RWPE2 (cell line): ENCODE measurements at regions not wholly inside any gene's neighbourhood (a gene's known extent, or its start where the extent isn't known, plus 50 kb on each side); places are given as distances from the start of the nearest gene placed in this dataset.

Experiments
- ATAC-seq: fragments of 200-7000 bp; cut with Tn5 transposase; 3 replicates; pipeline ENCODE4 v1.9.1; 2021; ENCODE audit warnings: low read depth
- DNase-seq: peaks from one replicate; pipeline ENCODE4 v3.0.0-alpha.2; 2020; ENCODE audit warnings: low spot score
- H3K27ac ChIP-seq: fragments of 450-650 bp; 2 replicates; pipeline ENCODE4 v1.5.1; 2017; ENCODE audit warnings: mild to moderate bottlenecking; ENCODE audit not compliant: poor library complexity, severe bottlenecking
- H3K27me3 ChIP-seq: fragments of 250-450 bp; sonication (Bioruptor Pico); 2 replicates; pipeline ENCODE4 v1.5.1; 2021; ENCODE audit warnings: mild to moderate bottlenecking, moderate library complexity; ENCODE audit not compliant: insufficient read depth, poor library complexity, severe bottlenecking
- H3K36me3 ChIP-seq: fragments of 250-450 bp; sonication (Bioruptor Pico); 2 replicates; pipeline ENCODE4 v1.5.1; 2020; ENCODE audit warnings: low read depth, mild to moderate bottlenecking, moderate library complexity
- H3K4me1 ChIP-seq: fragments of 250-450 bp; sonication (Bioruptor Pico); 2 replicates; pipeline ENCODE4 v1.5.1; 2021; ENCODE audit warnings: mild to moderate bottlenecking, moderate library complexity; ENCODE audit not compliant: insufficient read depth, poor library complexity, severe bottlenecking
- H3K4me3 ChIP-seq: fragments of 250-450 bp; sonication (Bioruptor Pico); 2 replicates; pipeline ENCODE4 v1.5.1; 2021; ENCODE audit warnings: mild to moderate bottlenecking, moderate library complexity; ENCODE audit not compliant: severe bottlenecking
- H3K9me3 ChIP-seq: fragments of 250-450 bp; sonication (Bioruptor Pico); 2 replicates; pipeline ENCODE4 v1.5.1; 2021; ENCODE audit warnings: mild to moderate bottlenecking, moderate library complexity; ENCODE audit not compliant: severe bottlenecking
- TF ChIP-seq, protein P1 (sequence below): fragments of 450-650 bp; IDR thresholded peaks from one replicate; pipeline ENCODE4 v1.5.1; 2017; ENCODE audit warnings: mild to moderate bottlenecking, moderate library complexity; ENCODE audit not compliant: poor library complexity, severe bottlenecking

DNA sequence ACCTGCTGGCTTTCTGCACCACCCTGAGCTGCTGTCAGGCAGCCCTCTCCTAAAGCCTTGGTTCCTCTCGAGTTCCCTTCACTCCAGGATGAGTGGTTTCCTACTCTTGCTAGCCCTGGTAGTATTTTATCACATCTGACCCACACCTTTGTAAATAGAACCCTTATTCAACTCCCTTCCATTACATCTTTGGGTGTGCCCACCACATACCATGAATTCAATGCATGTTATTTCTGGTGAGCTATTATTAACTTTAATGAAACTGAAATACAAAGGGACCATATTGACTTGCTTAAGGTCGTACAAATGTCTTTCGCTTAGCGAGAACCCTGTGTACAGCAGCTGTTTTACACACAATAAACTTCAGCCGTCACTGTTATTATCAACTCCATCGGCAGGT, 521.3 kb downstream of the GRIN2A start:
- Histone ChIP-seq H3K27me3 (no peaks in the 10 kb centered on the region), H3K9me3 (no peaks in the 10 kb centered on the region)

DNA sequence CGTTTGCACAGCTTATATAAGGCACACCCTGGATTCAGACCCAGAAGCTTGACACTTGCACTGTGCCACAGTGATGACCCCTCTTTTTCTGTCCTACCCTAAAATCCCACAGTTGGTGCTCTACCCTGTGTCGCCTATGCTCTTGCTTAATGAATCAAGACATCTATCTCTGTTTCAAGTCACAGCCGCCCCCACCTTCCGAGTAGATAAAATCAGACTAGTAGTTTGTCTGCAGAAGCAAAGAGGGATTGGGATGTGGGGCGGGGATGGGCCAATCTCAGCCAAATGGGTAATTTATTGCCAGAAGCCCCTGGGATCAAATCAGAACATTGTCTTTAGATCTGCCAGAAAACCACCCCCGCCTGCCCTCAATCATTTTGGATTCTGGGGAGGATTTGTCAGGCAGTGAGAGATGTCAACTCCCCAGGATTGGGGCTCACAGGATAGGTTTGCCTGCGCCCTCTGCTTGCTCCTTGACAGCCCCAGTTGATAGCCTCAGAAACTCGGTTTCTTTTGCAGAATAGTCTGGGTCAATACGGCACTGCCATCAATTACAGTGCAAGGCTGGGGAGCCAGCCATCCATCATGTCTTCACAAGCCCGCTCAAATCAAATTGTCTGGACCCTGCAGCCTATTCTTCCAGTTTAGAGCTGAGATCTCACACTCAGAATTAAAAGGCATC, 520.8 kb downstream of the GRIN2A start:
- ATAC-seq (no peak), DNase-seq (no peak)
- no peaks in the 10 kb centered on the region for H3K9me3 ChIP-seq
- no peak overlapping the region for H3K4me3 ChIP-seq
- H3K36me3 ChIP-seq = no peaks in the 10 kb centered on the region
- no peak overlapping the region for H3K27ac ChIP-seq
- no peaks in the 10 kb centered on the region for H3K27me3 ChIP-seq
- TF ChIP-seq, protein P1, sequence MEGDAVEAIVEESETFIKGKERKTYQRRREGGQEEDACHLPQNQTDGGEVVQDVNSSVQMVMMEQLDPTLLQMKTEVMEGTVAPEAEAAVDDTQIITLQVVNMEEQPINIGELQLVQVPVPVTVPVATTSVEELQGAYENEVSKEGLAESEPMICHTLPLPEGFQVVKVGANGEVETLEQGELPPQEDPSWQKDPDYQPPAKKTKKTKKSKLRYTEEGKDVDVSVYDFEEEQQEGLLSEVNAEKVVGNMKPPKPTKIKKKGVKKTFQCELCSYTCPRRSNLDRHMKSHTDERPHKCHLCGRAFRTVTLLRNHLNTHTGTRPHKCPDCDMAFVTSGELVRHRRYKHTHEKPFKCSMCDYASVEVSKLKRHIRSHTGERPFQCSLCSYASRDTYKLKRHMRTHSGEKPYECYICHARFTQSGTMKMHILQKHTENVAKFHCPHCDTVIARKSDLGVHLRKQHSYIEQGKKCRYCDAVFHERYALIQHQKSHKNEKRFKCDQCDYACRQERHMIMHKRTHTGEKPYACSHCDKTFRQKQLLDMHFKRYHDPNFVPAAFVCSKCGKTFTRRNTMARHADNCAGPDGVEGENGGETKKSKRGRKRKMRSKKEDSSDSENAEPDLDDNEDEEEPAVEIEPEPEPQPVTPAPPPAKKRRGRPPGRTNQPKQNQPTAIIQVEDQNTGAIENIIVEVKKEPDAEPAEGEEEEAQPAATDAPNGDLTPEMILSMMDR = no peak
- H3K4me1 ChIP-seq = no peaks in the 10 kb centered on the region

More for the DNA sequence above, 521.3 kb downstream of the GRIN2A start:
- Histone ChIP-seq H3K4me1 (no peaks in the 10 kb centered on the region), H3K27ac (no peak overlapping the region), H3K36me3 (no peaks in the 10 kb centered on the region), H3K4me3 (no peak overlapping the region)
- DNase-seq (no peak), ATAC-seq (no peak)
- TF ChIP-seq, protein P1 = no peak

DNA sequence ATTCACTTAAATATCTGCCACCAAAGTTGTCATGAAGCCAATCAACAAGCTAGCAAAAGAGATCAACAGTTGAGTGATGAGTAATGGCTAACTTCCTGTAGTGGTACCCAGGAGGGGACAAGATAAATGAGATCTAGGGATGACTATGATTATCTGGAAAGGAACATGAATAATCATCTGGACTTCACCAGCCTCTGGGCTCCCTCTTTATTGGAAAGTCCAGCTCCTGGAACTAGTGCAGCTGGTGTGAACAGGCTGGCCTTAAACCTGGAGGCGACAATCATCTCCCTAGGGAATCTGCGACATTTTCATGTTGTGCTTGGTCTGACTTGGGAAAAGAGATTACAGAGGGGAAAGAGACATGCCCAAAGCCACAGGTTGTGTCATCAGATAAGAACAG, 518.6 kb downstream of the GRIN2A start:
- Histone ChIP-seq H3K4me3 (no peak overlapping the region), H3K27me3 (no peaks in the 10 kb centered on the region), H3K27ac (no peak overlapping the region), H3K4me1 (no peaks in the 10 kb centered on the region), H3K9me3 (no peaks in the 10 kb centered on the region), H3K36me3 (no peaks in the 10 kb centered on the region)
- DNase-seq = no peak
- TF ChIP-seq, protein P1 = no peak
- no peak for ATAC-seq

DNA sequence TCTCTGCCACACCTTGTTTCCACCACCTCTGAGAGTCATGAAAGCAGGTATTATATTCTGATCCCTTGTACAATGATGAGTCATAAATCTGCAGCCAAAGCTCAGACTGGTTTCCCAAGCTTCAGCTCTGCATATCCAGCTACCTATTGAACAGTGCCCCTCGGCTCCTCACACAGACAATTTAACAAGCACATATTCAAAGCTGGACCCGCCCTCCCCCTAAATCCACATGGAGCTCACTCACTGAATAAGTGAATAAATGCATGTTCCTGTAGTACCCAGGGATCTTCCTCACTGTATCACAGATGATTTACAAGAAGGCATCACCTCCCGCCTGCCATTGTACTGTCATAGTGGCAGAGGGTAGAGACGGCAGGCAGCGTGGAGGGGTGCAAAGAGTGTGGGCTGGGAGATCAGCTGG, 516.4 kb downstream of the GRIN2A start:
- no peaks in the 10 kb centered on the region for H3K4me1 ChIP-seq
- no peak overlapping the region for H3K4me3 ChIP-seq
- ATAC-seq (peak; percentile 61), DNase-seq (no peak)
- no peak overlapping the region for H3K27ac ChIP-seq
- H3K36me3 ChIP-seq = no peaks in the 10 kb centered on the region
- TF ChIP-seq, protein P1 = no peak
- no peaks in the 10 kb centered on the region for H3K27me3 ChIP-seq
- H3K9me3 ChIP-seq = no peaks in the 10 kb centered on the region

DNA sequence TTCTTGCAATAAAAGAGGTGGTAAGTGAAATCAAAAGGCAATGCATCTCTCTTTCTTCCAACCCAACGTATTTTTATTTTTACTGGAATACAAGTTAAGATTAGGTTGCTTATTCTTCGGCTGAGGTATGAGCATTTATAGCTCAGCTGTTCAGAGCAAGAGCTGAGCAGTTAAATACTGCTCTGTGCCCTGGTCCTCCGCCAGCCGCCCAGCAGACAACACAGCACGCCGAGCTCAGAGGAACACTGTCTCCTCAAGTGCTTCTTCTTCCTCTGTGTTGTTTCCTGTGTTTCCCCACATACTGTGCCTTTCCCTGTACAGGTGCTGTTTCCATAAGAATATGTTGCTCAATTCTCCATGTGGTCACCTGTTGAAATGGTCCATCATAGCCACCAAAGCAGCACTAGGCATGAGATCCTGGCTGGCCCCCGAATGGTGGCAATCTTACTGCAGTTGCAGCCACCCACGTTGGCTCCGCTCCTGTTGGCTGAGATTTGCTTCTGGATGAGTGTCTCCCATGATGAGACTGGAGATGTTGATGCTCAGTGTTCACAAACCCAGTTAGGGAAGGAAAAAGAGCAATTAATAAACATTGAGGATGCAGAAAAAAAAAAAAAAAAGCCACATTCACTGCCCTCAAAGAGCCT, 515.3 kb downstream of the GRIN2A start:
- H3K9me3 ChIP-seq = no peaks in the 10 kb centered on the region
- ATAC-seq = no peak
- DNase-seq = no peak

More for the DNA sequence above, 515.3 kb downstream of the GRIN2A start:
- Histone ChIP-seq H3K36me3 (no peaks in the 10 kb centered on the region), H3K27ac (no peak overlapping the region), H3K4me3 (no peak overlapping the region), H3K4me1 (no peaks in the 10 kb centered on the region), H3K27me3 (no peaks in the 10 kb centered on the region)
- TF ChIP-seq, protein P1 = no peak
